Pancreas (tissue), 10 donors: ENCODE measurements at regions not wholly inside any gene's neighbourhood (a gene's known extent, or its start where the extent isn't known, plus 50 kb on each side); places are given as distances from the start of the nearest gene placed in this dataset.

Experiments used
- ATAC-seq, 4 donors: fragments of 200-7000 bp; cut with Tn5 transposase; one replicate each; pipeline versions ENCODE4 v1.8.0 to v1.9.1; 2020; ENCODE audit warnings: mild to moderate bottlenecking in 4 of 4, moderate library complexity in 4 of 4
- DNase-seq, 6 donors: peaks; one replicate each; pipeline ENCODE4 v3.0.0-alpha.2; 2020
- FAIRE-seq: peaks from 2 replicates; lab custom pipeline; 2012; peaks lifted over from hg19 to GRCh38; lab: Jason Lieb, UNC
- H3K27ac ChIP-seq, 4 donors: fragments of 200-600 bp; sonication (generic); 1 replicate in 3 of 4; 2 replicates in 1 of 4; pipeline versions ENCODE4 v1.5.0 to v1.8.0; 2020
- H3K27me3 ChIP-seq, 4 donors: fragments of 200-600 bp; one replicate each; pipeline ENCODE4 v1.8.0; 2021
- H3K36me3 ChIP-seq, 3 donors: fragments of 200-600 bp; sonication (generic) in 1 of 3; one replicate each; pipeline versions ENCODE4 v1.5.0 to v1.8.0; 2020 to 2021
- H3K4me1 ChIP-seq, 3 donors: fragments of 200-600 bp; one replicate each; pipeline ENCODE4 v1.8.0; 2021
- H3K4me3 ChIP-seq, 4 donors: fragments of 200-600 bp; sonication (generic) in 2 of 4; one replicate each; pipeline versions ENCODE4 v1.5.0 to v1.8.0; 2020 to 2021
- H3K9me3 ChIP-seq, 4 donors: fragments of 200-600 bp; one replicate each; pipeline ENCODE4 v1.8.0; 2021
- CTCF ChIP-seq, 4 donors: fragments of 200-600 bp; sonication (generic) in 3 of 4; IDR thresholded peaks; one replicate each; pipeline versions ENCODE4 v1.5.0 to v1.8.0; 2021; ENCODE audit warnings: antibody characterized with exemption in 4 of 4
- WGBS, 2 donors: extraction: QIAGEN DNeasy Blood & Tissue Kit; methylation state at CpG; one replicate each; pipeline ENCODE4 v1.1.7; 2013; 5-methylcytosine and 5-hydroxymethylcytosine counted together
- intact Hi-C, 3 donors: fragments of 100-400 bp; cut with DNase I; formaldehyde crosslinking; loops; one replicate each; pipeline versions ENCODE4 v1.11.1 to v1.14.2; 2022
- donor health status: healthy with polysubstance abuse.
- donor health status: DM: no; HTN: no; CAD: no; lungs with moderate emphysema.
- donor health status: DM: no; HTN: no; CAD: no.
- donor health status: control.
- donor health status: control.
- donor health status: Bipolar disorder and iron deficiency.
- donor health status: DM: yes; HTN: yes; CAD: no.
- donor health status: DM: no; HTN: no; CAD: no.
- donor health status: DM: no; HTN: no; CAD: no.
- donor health status: DM: yes; HTN: yes; CAD: no.

DNA sequence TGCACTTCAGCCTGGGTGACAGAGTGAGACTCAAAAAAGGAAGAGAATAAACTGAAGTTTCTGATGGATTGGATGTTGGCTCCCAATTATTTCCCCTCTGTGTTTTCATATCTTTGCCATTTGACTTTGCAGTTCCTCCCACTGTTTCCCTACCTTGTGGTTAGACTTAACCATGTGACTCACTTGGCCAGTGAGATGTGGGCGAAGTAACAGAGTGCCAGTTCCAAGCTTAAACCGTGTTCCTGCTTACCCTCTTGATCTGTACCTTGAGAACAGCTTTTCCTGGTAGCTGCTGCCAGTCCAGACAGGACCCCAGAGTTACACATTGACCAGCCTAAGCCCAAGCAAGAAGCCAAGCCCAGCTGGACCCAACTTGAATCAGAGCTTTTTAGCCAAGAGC lies 323.4 kb downstream of the LTN1 start:
- intact Hi-C loops = no loop called here
- H3K4me1 ChIP-seq = no peaks in the 10 kb centered on the region
- no peak for DNase-seq
- no peak for ATAC-seq
- TF ChIP-seq CTCF (IDR thresholded peaks at IDR 0.05) = no peak
- no peak overlapping the region for H3K4me3 ChIP-seq
- no peaks in the 10 kb centered on the region for H3K36me3 ChIP-seq
- 69 to 79% methylated on average over 2 of the region's 2 CpGs for WGBS, 2 donors
- H3K9me3 ChIP-seq = no peaks in the 10 kb centered on the region
- H3K27ac ChIP-seq = no peak overlapping the region
- H3K27me3 ChIP-seq = no peaks in the 10 kb centered on the region
- no peak for FAIRE-seq

DNA sequence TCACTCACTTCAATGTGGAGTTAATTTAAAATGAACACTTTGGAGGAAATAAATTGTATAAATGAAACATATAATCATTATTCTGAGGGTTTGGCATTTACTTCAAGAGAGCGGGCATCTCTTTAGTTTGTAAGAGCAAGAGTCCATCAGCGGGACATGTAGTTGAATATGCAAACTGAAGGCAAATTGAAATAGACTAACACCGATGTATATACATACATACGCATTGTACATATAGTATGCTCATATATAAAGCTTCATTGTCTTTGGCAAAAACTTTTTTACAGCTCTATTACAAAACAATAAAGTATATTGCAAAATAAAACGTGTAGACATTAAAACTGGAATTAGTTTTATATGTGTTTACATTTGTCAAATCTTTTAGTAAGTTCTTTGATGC lies 328.9 kb downstream of the LTN1 start:
- 81 to 87% methylated on average over 5 of the region's 5 CpGs for WGBS, 2 donors
- Histone ChIP-seq H3K9me3 (no peaks in the 10 kb centered on the region), H3K4me1 (no peaks in the 10 kb centered on the region), H3K27me3 (no peaks in the 10 kb centered on the region), H3K27ac (no peak overlapping the region), H3K4me3 (no peak overlapping the region), H3K36me3 (no peaks in the 10 kb centered on the region)
- FAIRE-seq (no peak), ATAC-seq (no peak), DNase-seq (no peak)
- TF ChIP-seq CTCF (IDR thresholded peaks at IDR 0.05) = no peak
- intact Hi-C loops = no loop called here

DNA sequence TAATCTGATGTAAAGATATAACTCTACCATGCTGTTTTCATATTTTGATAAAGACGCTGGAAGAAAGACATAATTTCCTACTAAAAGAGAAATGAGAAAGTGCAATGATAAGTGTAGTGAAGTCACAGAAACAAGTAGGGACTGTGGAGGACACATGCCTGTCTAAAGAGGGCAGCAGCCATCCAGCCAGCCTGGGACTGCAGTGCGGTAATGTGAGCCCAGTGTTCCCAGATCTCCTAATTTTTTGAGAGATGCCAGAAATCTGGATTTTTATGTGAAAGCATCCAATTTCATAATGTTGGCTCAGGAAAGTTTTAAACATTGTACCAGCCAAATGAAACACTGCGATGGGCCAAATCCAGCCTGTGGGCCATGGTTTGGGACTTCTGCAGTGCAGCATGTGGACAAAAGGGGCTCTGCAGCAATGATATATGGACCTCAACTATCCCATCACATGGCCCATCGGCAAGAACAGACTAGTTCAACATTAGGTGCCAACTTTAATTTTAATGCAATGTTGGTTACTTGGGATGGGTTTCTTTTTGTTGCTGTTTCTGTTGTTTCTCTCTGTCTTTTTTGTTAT lies 329.5 kb downstream of the LTN1 start:
- no peak for TF ChIP-seq CTCF (IDR thresholded peaks at IDR 0.05)
- Histone ChIP-seq H3K27ac (no peak overlapping the region), H3K4me1 (no peaks in the 10 kb centered on the region), H3K9me3 (no peaks in the 10 kb centered on the region), H3K36me3 (no peaks in the 10 kb centered on the region), H3K4me3 (no peak overlapping the region), H3K27me3 (no peaks in the 10 kb centered on the region)
- intact Hi-C loops = no loop called here
- DNase-seq = no peak
- no peak for ATAC-seq
- WGBS, 2 donors = 87 to 91% methylated on average over 4 of the region's 4 CpGs
- FAIRE-seq = no peak

DNA sequence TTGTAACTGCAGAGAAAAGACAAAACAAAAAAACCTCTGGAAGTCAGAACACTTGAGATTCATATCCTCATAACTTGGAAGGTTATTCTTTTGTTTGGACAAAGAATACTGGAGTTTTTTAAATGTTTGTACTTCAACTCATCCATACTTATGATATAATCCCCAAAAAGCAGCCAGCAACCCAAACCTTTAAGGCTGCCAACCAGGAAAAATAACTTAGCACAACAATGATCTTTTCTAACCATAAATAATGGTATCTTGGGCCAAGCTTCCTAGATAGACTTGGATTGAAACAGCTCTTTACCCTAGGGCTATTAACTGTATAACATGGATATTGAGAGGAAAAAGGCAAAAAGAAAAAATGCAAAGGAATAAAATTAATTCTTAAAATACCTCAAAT lies 335.1 kb downstream of the LTN1 start:
- no peak for FAIRE-seq

More for the DNA sequence above, 335.1 kb downstream of the LTN1 start:
- no peaks in the 10 kb centered on the region for H3K27me3 ChIP-seq
- H3K9me3 ChIP-seq = no peaks in the 10 kb centered on the region
- no peak overlapping the region for H3K4me3 ChIP-seq
- ATAC-seq (no peak), DNase-seq (no peak)
- no peak overlapping the region for H3K27ac ChIP-seq
- intact Hi-C loops = no loop called here
- H3K4me1 ChIP-seq = no peaks in the 10 kb centered on the region
- no peak for TF ChIP-seq CTCF (IDR thresholded peaks at IDR 0.05)
- H3K36me3 ChIP-seq = no peaks in the 10 kb centered on the region
